ENCODE measurements at regions not wholly inside any gene's neighbourhood (a gene's known extent, or its start where the extent isn't known, plus 50 kb on each side); places are given as distances from the start of the nearest gene placed in this dataset.

DNA sequence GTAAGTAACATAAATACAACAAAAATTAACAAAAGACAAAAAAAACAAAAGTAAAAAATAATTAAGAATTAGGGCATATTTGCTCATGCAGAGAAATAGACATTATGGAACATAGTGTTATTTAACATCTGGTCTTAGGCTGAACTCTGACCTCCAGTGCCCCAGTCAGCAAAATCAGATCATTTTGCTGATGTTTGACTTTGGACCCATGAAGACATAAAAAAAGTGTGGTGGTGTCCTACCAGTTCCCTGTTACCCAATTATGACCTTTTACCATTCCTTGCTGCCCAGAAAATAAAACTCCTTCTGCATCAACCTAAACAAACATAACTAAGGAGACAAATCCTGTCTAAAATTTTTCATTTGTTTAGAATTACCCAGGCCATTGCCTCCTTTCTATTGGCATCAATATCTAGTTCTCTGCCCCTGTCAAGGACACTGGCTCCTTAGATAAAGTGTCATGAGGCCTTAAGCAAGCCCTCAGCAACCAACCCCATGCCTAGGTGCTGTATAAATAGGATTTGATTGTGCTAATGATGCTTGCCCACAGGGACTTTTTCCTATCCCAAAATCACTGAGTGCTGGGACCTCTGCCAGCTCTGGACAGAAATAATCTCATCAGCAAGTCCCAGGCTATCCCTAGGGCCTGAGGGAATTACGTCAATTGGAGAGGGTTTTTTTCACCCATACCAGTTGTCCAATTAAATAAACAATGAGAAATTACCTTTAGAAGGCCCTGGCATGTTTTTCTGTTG, 334.5 kb upstream of the UMPS start:
- H3K9me3 Mint-ChIP-seq = peaks cover 7% of the 10 kb centered on the region
- no peak overlapping the region for H3K27ac Mint-ChIP-seq
- peaks cover 32% of the 10 kb centered on the region for H3K4me1 Mint-ChIP-seq (ENCODE audit: unreplicated experiment)
- peaks cover 14% of the 10 kb centered on the region for H3K36me3 Mint-ChIP-seq
- TF ChIP-seq, protein P1, sequence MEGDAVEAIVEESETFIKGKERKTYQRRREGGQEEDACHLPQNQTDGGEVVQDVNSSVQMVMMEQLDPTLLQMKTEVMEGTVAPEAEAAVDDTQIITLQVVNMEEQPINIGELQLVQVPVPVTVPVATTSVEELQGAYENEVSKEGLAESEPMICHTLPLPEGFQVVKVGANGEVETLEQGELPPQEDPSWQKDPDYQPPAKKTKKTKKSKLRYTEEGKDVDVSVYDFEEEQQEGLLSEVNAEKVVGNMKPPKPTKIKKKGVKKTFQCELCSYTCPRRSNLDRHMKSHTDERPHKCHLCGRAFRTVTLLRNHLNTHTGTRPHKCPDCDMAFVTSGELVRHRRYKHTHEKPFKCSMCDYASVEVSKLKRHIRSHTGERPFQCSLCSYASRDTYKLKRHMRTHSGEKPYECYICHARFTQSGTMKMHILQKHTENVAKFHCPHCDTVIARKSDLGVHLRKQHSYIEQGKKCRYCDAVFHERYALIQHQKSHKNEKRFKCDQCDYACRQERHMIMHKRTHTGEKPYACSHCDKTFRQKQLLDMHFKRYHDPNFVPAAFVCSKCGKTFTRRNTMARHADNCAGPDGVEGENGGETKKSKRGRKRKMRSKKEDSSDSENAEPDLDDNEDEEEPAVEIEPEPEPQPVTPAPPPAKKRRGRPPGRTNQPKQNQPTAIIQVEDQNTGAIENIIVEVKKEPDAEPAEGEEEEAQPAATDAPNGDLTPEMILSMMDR (conservative IDR thresholded peaks at IDR 0.05) = no peak
- H3K4me3 Mint-ChIP-seq = no peak overlapping the region
- DNase-seq (ENCODE audit: extremely low spot score, unreplicated experiment) = no peak
- H3K27me3 Mint-ChIP-seq = no peaks in the 10 kb centered on the region

DNA sequence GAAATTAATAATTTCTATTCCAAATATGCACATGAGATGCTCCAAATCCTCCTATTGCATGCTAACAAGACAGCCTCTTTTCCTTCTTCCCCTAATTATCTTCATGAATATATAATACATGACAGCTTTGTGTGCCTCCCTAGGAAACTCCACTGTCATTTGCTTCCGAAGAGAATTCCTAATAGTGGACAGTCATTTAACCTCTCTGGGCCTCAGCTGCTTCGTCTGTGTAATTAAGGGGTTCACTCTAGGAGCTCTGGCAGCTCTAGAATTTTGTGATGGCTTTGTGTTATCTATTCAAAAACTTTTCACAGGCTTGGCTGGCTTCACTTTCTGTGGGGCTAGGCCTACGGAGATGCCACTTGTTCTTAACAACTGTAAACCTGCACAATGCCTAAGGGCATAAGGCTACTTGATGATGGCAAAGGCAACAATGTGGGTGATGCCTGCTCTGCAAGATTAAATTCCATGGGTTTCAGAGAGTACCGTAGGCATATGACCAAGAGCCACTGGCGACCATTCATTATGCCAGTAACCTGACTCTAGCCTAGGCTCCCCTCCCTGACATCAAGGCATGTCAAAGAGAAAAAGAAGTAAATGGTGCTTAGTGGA, 333.8 kb upstream of the UMPS start:
- Mint-ChIP-seq H3K9me3 (no peaks in the 10 kb centered on the region), H3K27me3 (no peaks in the 10 kb centered on the region), H3K27ac (no peak overlapping the region), H3K4me3 (no peak overlapping the region), H3K36me3 (peaks cover 12% of the 10 kb centered on the region), H3K4me1 (ENCODE audit: unreplicated experiment) (peaks cover 26% of the 10 kb centered on the region)
- TF ChIP-seq, protein P1 (conservative IDR thresholded peaks at IDR 0.05) = no peak
- no peak for DNase-seq (ENCODE audit: extremely low spot score, unreplicated experiment)

DNA sequence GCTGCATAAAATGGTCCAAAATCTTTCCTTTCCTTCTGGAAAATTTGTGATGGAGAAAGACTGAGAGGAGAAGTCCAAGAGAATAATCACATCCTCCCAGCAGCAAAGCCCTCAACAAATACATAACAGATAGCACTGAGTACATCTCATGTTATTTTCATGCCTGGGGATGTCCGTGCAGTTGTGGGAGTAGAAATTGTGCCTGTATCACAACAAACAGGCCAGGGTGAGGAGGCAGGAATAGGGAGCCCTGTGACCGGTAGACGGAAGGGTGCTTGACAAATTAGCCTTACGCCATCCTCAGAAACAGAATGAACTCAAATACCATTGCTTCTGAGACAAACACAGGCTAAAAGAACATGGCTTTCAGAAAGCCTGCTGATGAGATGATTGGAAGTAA, 333.2 kb upstream of the UMPS start:
- Mint-ChIP-seq H3K27ac (no peak overlapping the region), H3K36me3 (peaks cover 14% of the 10 kb centered on the region), H3K9me3 (no peaks in the 10 kb centered on the region), H3K4me1 (ENCODE audit: unreplicated experiment) (peaks cover 31% of the 10 kb centered on the region), H3K27me3 (no peaks in the 10 kb centered on the region), H3K4me3 (no peak overlapping the region)
- TF ChIP-seq, protein P1 (conservative IDR thresholded peaks at IDR 0.05) = no peak
- DNase-seq (ENCODE audit: extremely low spot score, unreplicated experiment) = no peak

DNA sequence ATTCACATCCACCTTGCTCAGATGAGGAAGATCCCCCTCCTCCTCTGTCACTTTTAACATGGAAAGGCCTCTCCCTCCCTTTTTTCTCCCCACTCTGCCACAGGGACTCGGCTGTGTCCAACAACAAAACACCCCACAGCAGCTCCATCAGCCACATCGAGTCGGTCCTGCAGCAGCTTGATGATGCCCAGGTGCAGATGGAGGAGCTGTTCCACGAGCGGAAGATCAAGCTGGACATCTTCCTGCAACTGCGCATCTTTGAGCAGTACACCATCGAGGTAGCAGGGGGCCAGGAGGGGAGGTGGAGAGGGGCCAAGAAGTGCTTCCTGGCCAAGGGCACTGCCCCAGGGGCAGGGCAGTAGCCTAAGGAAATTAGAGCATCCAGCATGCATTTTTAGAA, 331.7 kb upstream of the UMPS start:
- H3K9me3 Mint-ChIP-seq = no peaks in the 10 kb centered on the region
- no peak overlapping the region for H3K4me3 Mint-ChIP-seq
- peaks cover 31% of the 10 kb centered on the region for H3K4me1 Mint-ChIP-seq (ENCODE audit: unreplicated experiment)
- H3K27me3 Mint-ChIP-seq = no peaks in the 10 kb centered on the region
- no peak overlapping the region for H3K27ac Mint-ChIP-seq
- TF ChIP-seq, protein P1 (conservative IDR thresholded peaks at IDR 0.05) = no peak
- peaks cover 18% of the 10 kb centered on the region for H3K36me3 Mint-ChIP-seq
- DNase-seq (ENCODE audit: extremely low spot score, unreplicated experiment) = no peak

DNA sequence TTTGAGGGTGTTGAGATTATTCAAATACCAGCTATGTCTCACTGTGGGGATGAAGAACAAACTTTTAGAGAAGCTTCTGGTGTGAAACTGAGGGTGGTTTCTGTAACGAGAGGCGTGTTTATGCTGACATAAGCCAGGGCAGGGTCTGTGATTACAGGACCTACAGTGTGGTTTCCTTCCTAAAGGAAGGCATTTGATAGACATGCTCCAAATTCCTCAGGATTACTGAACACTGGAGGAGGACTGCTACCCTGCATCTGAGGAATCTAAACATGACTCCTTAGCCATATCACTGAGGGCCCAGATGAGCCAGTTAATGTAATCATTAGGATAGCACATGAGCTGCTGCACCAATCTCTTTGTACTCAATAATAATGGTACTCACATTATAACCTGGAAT, 328.4 kb upstream of the UMPS start:
- Mint-ChIP-seq H3K27ac (no peak overlapping the region), H3K27me3 (no peaks in the 10 kb centered on the region), H3K36me3 (peaks cover 25% of the 10 kb centered on the region), H3K4me1 (ENCODE audit: unreplicated experiment) (peaks cover 14% of the 10 kb centered on the region), H3K4me3 (no peak overlapping the region), H3K9me3 (no peaks in the 10 kb centered on the region)
- TF ChIP-seq, protein P1 (conservative IDR thresholded peaks at IDR 0.05) = no peak
- DNase-seq (ENCODE audit: extremely low spot score, unreplicated experiment) = no peak
